GM12891 (cell line): ENCODE measurements at regions not wholly inside any gene's neighbourhood (a gene's known extent, or its start where the extent isn't known, plus 50 kb on each side); places are given as distances from the start of the nearest gene placed in this dataset.
A peak's percentile ranks its signal among the peaks of the same experiment; 100 is the strongest.

ENCODE experiments used
- DNase-seq: peaks from one replicate; pipeline ENCODE4 v3.0.0; 2011; ENCODE audit warnings: low spot score; ENCODE audit not compliant: insufficient read length
- FAIRE-seq: peaks from 2 replicates; lab custom pipeline; 2011; peaks lifted over from hg19 to GRCh38; lab: Jason Lieb, UNC
- PAX5 ChIP-seq: IDR thresholded peaks from 2 replicates; pipeline ENCODE4 v1.6.1; 2011; ENCODE audit warnings: low read length, moderate library complexity, mild to moderate bottlenecking; ENCODE audit not compliant: insufficient read depth, severe bottlenecking
- POLR2A ChIP-seq: IDR thresholded peaks from 2 replicates; pipeline ENCODE4 v1.6.1; 2011; ENCODE audit warnings: low read depth, low read length, control low read depth
- POLR2AphosphoS5 ChIP-seq: IDR thresholded peaks from 2 replicates; pipeline ENCODE4 v1.6.1; 2011; ENCODE audit warnings: low read depth, low read length, control low read depth
- POU2F2 ChIP-seq: IDR thresholded peaks from 2 replicates; pipeline ENCODE4 v1.6.1; 2011; ENCODE audit warnings: low read depth, mild to moderate bottlenecking, control low read depth, low read length, moderate library complexity
- SPI1 ChIP-seq: IDR thresholded peaks from 2 replicates; pipeline ENCODE4 v1.6.1; 2011; ENCODE audit warnings: low read depth, low read length, control low read depth
- TAF1 ChIP-seq: IDR thresholded peaks from 2 replicates; pipeline ENCODE4 v1.6.1; 2011; ENCODE audit warnings: low read depth, low read length, control low read depth

DNA sequence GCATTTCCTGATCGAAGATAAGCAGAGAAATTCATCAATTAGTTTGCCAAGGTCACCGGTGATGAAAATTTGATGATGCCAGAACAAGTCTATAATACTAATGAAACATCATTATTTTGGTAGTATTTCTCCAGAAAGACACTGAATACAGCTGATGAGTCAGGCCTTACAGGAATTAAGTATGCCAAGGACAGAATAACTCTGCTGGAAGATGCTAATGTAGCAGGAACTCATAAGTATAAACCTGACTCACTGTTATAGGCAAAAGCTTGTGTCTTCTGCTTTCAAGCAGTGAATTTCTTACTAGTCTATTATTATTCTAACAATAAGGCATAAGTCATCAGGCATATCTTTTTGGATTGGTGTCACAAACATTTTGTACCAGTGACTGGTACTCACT is 1825.1 kb upstream of the IGFBP7 start:
- FAIRE-seq (no peak), DNase-seq (no peak)
- TF ChIP-seq PAX5 (no peak), SPI1 (no peak), POU2F2 (no peak), POLR2AphosphoS5 (no peak), TAF1 (no peak), POLR2A (no peak)

DNA sequence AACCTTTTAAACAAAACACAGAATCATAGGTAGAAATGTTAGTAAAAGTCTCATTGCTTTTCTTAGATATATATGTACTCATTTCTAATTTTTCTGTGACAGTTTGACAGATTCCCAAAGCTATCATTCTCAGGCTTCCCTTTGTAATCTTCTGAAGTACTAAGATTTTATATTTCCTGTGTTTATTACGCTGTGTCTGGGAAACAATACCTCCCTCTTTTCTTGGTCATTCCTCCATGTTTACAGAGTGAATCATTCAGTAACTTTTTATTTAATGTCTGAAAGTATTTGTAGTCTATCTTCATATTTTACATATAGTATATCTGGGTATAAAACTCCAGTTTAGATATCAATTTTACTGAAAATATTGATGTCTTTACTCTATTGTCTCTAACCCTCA is 1826.3 kb upstream of the IGFBP7 start:
- DNase-seq (no peak), FAIRE-seq (no peak)
- TF ChIP-seq POLR2A (no peak), POLR2AphosphoS5 (no peak), SPI1 (no peak), PAX5 (no peak), POU2F2 (no peak), TAF1 (no peak)

DNA sequence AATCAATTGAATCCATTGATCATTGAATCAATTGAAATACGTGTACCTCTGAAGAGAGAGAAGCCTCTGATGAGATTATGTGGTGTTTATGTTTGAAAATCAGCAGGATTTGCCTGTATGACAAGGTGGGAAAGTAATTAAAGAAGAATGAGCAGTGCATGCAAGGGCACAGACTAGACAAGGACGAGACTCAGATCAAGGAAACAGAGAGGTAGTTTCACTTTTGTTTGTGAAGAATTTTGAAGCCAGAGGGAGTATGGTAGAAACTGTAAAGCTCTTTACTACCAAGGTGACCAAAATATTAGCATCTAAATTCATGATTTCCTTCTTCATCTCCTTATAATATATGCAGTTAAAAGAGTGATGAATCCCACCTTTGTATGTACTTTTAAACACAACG is 1830.0 kb upstream of the IGFBP7 start:
- TF ChIP-seq POU2F2 (no peak), SPI1 (no peak)
- DNase-seq (no peak), FAIRE-seq (no peak)

DNA sequence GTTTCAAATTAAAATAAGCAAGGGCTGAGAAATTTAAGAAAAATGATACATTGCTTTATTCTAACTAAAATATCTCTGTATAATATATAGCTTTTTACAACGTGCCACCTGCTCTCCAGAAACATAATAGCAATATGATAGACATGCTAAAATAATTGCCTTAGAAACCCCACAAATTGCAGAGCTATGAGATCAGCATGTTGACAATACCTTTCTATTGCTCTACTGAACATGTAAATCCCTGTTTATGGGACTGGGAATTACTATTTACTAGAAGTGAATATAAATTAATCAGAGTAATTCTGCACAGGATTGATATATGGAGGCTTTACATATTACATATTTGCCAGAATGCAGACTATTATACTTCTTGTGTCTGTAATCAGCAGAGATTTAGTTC is 1831.1 kb upstream of the IGFBP7 start:
- no peak for FAIRE-seq
- no peak for TF ChIP-seq POLR2A
- no peak for TF ChIP-seq SPI1
- no peak for TF ChIP-seq TAF1
- no peak for TF ChIP-seq POLR2AphosphoS5
- no peak for TF ChIP-seq POU2F2
- TF ChIP-seq PAX5: no peak
- no peak for DNase-seq

DNA sequence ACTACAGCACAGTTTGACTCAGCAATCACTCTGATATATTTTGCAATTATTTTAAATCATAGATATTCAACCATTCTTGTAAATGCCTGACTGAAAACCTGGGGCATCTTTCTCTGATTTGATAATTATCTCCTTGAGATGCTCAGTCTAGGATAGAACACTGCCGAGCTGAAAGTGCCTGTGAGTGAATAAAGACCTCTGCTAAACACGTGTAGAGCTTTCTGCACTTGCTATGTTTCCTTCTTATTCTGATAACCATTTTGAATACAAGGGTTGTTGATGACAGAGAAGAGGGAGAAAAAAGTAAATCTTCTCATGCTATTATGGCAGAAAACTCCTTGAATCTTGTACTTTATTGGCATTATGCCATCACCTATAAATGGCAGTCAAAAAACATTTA is 1843.4 kb upstream of the IGFBP7 start:
- DNase-seq (no peak), FAIRE-seq (no peak)
- no peak for TF ChIP-seq POU2F2
- TF ChIP-seq PAX5: no peak
- TF ChIP-seq POLR2A: no peak
- TF ChIP-seq SPI1: no peak
- TF ChIP-seq POLR2AphosphoS5: no peak
- TF ChIP-seq TAF1: no peak

DNA sequence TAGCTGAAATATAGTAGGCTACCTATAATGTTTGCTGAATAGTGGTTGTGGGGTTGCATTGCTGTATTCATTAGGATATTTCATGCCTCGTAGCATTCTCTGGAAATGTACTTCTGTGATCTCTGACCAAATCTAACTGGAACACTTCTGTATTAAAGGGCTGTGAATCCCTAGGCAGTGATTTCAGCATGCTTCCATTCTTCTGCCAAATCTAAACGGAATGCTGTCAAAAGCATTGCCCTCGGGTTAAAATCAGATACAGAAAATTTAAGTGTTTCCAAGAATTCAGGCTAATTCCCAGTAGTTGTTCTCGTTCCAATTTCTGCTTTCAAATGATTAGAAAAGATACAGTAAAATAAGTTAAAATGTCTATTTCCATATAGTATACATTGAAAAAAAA is 1847.5 kb upstream of the IGFBP7 start:
- TF ChIP-seq POLR2A: no peak
- no peak for TF ChIP-seq POLR2AphosphoS5
- no peak for TF ChIP-seq TAF1
- no peak for FAIRE-seq
- DNase-seq: no peak

DNA sequence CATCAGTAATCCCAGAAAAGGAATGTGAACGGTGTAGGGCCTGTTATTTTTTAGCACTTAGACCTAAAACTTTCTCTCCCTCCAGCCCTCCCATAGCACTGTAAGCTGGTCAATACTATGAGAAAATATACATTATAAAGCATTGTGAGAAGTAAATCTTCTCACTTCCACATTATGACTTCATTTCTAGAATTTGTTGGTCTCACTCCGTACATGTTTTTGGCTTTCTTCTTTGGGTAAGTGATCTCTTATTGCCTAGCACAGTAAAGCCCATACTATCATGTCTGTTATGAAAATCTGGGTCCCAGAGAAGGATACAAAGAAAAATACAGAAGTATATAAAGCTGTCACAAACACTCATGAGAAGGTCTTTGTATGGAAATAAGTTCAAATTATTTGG is 1851.1 kb upstream of the IGFBP7 start:
- TF ChIP-seq SPI1 (peak; percentile 63), POLR2A (no peak)
- no peak for DNase-seq
- no peak for FAIRE-seq

DNA sequence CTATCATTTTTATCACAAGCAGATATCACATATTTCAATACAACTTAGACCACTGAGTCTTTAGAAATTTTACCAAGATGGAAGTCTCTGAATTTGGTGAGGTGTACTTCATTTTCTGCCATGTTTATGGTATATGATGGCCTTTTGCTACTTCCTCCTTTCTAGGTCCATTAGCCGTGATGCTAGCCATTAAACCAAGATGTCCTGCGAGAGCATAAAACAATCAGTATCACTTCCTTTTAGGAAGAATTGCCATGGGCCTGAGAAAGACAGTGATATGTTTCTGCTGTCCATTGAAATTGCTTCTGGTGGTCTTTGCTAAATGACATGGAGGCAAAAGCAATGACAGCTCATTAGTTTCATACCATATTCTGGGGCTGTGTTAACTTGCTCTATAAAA is 1851.7 kb upstream of the IGFBP7 start:
- DNase-seq (no peak), FAIRE-seq (no peak)
- TF ChIP-seq TAF1 (no peak), POLR2AphosphoS5 (no peak), SPI1 (peak; percentile 56), POU2F2 (no peak)

DNA sequence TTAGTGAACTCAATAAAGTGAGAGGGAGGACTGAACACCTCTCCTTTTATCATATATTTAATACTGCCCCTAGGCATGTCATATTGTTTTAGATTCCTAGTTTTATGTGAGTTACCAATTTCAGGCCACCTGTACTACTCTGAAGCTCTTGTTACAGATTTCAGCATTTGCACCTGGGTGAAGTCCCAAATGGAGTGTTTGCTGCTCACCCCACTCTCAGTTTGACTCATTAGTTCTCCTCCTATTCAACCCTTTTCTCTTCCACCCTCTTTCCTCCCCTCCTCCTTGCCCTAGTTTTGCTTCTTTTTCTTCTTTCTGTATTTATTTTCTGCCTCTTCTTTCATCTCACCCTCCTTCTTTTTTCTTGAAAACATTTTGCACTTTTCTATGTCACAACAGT is 1852.2 kb upstream of the IGFBP7 start:
- DNase-seq: no peak
- FAIRE-seq: no peak
- no peak for TF ChIP-seq POLR2AphosphoS5
- no peak for TF ChIP-seq POU2F2

DNA sequence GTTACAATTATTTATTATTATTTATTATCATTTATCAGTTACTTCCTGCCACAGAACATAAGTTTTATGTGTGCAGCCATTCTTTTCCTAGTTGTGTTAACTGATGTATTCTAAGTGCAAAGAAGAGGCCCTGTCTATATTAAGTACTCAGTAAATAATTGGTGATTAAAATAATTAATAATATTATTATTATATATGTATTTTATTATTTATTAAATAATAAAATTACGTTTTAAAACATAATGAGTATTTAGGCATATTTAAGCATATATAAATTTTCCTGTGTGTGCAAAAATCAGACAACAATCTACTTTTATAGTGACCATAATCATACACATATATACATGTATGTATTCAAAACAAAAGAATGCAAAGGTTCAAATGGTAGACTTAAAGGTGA is 1871.6 kb upstream of the IGFBP7 start:
- TF ChIP-seq POLR2A: no peak
- no peak for TF ChIP-seq TAF1
- TF ChIP-seq POLR2AphosphoS5: no peak
- no peak for TF ChIP-seq SPI1
- TF ChIP-seq PAX5: no peak
- TF ChIP-seq POU2F2: no peak
- DNase-seq (no peak), FAIRE-seq (no peak)

DNA sequence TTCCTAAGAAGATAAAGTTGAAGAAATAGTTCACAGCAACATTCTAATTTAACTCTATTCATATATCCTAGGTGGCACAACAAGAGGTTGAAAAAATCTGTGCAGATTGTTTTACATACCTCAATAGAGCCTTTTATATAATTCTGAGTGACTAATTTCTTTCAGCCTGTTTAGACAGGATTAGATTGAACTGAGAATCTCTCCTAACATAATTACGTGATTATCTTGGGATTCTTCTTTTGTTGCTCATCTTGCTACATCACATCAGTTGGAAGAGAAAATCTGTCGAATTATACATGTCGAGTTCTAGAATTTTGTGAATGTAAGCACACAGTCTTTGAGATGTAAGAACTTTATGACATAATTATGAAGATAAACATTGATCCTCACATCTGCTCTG is 1873.7 kb upstream of the IGFBP7 start:
- DNase-seq (no peak), FAIRE-seq (no peak)
- TF ChIP-seq PAX5 (no peak), POLR2A (no peak), POLR2AphosphoS5 (no peak), POU2F2 (no peak), TAF1 (no peak), SPI1 (no peak)
